B cell (primary cell): ENCODE measurements at regions not wholly inside any gene's neighbourhood (a gene's known extent, or its start where the extent isn't known, plus 50 kb on each side); places are given as distances from the start of the nearest gene placed in this dataset.

Source experiments
- ATAC-seq: fragments of 200-7000 bp; cut with Tn5 transposase; one replicate; pipeline ENCODE4 v1.10.0; 2021; ENCODE audit warnings: low read depth, mild to moderate bottlenecking, moderate number of reproducible peaks, moderate library complexity
- CTCF ChIA-PET: fragments of 350-600 bp; sonication (Branson Sonifier 250); formaldehyde crosslinking; loops from one replicate; lab custom pipeline; 2021; ENCODE audit warnings: antibody characterized with exemption, inconsistent platforms; lab: Charles Lee
- POLR2A ChIA-PET: fragments of 350-600 bp; sonication (Branson Sonifier 250); formaldehyde crosslinking; loops from one replicate; lab custom pipeline; 2021; ENCODE audit warnings: antibody characterized with exemption; lab: Charles Lee
- DNase-seq: peaks from one replicate; pipeline ENCODE4 v3.0.0; 2013
- H2AFZ ChIP-seq: 2 replicates; pipeline ENCODE4 v1.6.1; 2012; ENCODE audit warnings: mild to moderate bottlenecking, low read depth, low read length; ENCODE audit not compliant: insufficient read depth, poor library complexity, severe bottlenecking
- H3K27ac ChIP-seq, 2 donors: 1 replicate in 1 of 2; 2 replicates in 1 of 2; pipeline ENCODE4 v1.5.1; 2012 to 2013; ENCODE audit warnings: low read length in 2 of 2, mild to moderate bottlenecking in 2 of 2, moderate library complexity in 1 of 2
- H3K27me3 ChIP-seq, 4 experiments: fragments of 200-600 bp in 1 of 4; sonication (generic) in 1 of 4; replicated peaks in 1 of 4; 1 replicate in 2 of 4; 2 replicates in 2 of 4; pipeline versions ENCODE4 v1.6.1 to v1.7.0; 2013 to 2016; ENCODE audit warnings: low read length in 3 of 4, mild to moderate bottlenecking in 2 of 4, mixed read lengths in 1 of 4, moderate library complexity in 1 of 4; ENCODE audit not compliant: insufficient read depth in 4 of 4, control insufficient read depth in 3 of 4; ENCODE audit errors: control extremely low read depth in 1 of 4
- H3K36me3 ChIP-seq, 2 experiments: replicated peaks in 1 of 2; 1 replicate in 1 of 2; 2 replicates in 1 of 2; pipeline versions ENCODE4 v1.6.1 to v1.7.1; 2013; ENCODE audit warnings: low read length in 1 of 2; ENCODE audit not compliant: insufficient read depth in 2 of 2, control insufficient read depth in 1 of 2; ENCODE audit errors: control extremely low read depth in 1 of 2, extremely low read depth in 1 of 2
- H3K4me1 ChIP-seq, 2 donors: fragments of 200-600 bp in 1 of 2; sonication (generic) in 1 of 2; 1 replicate in 1 of 2; 2 replicates in 1 of 2; pipeline versions ENCODE4 v1.5.1 to v1.6.1; 2013 to 2017; ENCODE audit warnings: low read length in 2 of 2; ENCODE audit not compliant: control insufficient read depth in 2 of 2, insufficient read depth in 2 of 2
- H3K4me2 ChIP-seq: replicated peaks from 2 replicates; pipeline ENCODE3; 2012; ENCODE audit warnings: mild to moderate bottlenecking, low read depth, low read length; ENCODE audit not compliant: poor library complexity, severe bottlenecking
- H3K4me3 ChIP-seq, 5 experiments: fragments of 200-600 bp in 1 of 5; sonication (generic) in 1 of 5; 1 replicate in 3 of 5; 2 replicates in 2 of 5; pipeline versions ENCODE4 v1.5.1 to v1.7.0; 2011 to 2016; ENCODE audit warnings: low read length in 4 of 5, mild to moderate bottlenecking in 4 of 5, low read depth in 2 of 5, control low read depth in 1 of 5, moderate library complexity in 1 of 5; ENCODE audit not compliant: insufficient read depth in 1 of 5; ENCODE audit errors: control extremely low read depth in 1 of 5, extremely low read depth in 1 of 5
- H3K79me2 ChIP-seq: fragments of 200-600 bp; sonication (generic); one replicate; pipeline ENCODE4 v1.6.0; 2016; ENCODE audit warnings: low read length; ENCODE audit not compliant: control insufficient read depth, insufficient read depth
- H3K9ac ChIP-seq: fragments of 200-600 bp; sonication (generic); 2 replicates; pipeline ENCODE4 v1.6.1; 2017; ENCODE audit warnings: mild to moderate bottlenecking, low read length, moderate library complexity
- H3K9me3 ChIP-seq, 3 donors: one replicate each; pipeline versions ENCODE4 v1.6.1 to v1.7.1; 2013; ENCODE audit warnings: low read length in 2 of 3; ENCODE audit not compliant: control insufficient read depth in 2 of 3, insufficient read depth in 1 of 3; ENCODE audit errors: control extremely low read depth in 1 of 3
- H4K20me1 ChIP-seq: 2 replicates; pipeline ENCODE4 v1.6.0; 2012; ENCODE audit warnings: mild to moderate bottlenecking, low read length; ENCODE audit not compliant: insufficient read depth, control insufficient read depth, poor library complexity, severe bottlenecking
- H3K27ac Mint-ChIP-seq: one replicate; pipeline ENCODE4 v1.8.0; 2021; ENCODE audit warnings: mixed read lengths
- H3K27me3 Mint-ChIP-seq: one replicate; pipeline ENCODE4 v1.8.0; 2021; ENCODE audit warnings: mixed read lengths
- H3K4me1 Mint-ChIP-seq: one replicate; pipeline ENCODE4 v1.8.0; 2021; ENCODE audit warnings: mixed read lengths
- H3K4me3 Mint-ChIP-seq: one replicate; pipeline ENCODE4 v1.8.0; 2021; ENCODE audit warnings: mixed read lengths
- H3K9me3 Mint-ChIP-seq: one replicate; pipeline ENCODE4 v1.8.0; 2022; ENCODE audit warnings: mixed read lengths; ENCODE audit not compliant: insufficient read depth
- EZH2 ChIP-seq: IDR thresholded peaks from 2 replicates; pipeline ENCODE4 v1.6.1; 2012; ENCODE audit warnings: borderline replicate concordance, low read depth, mild to moderate bottlenecking, moderate library complexity, low read length; ENCODE audit not compliant: insufficient read depth, poor library complexity, severe bottlenecking
- WGBS: methylation state at CpG from one replicate; pipeline ENCODE4 v1.1.5; 2013; ENCODE audit warnings: missing lambda C conversion rate; ENCODE audit not compliant: insufficient coverage; 5-methylcytosine and 5-hydroxymethylcytosine counted together
- intact Hi-C: fragments of 100-400 bp; cut with micrococcal nuclease; formaldehyde crosslinking; loops from one replicate; pipeline ENCODE4 v1.10.0; 2022
- TF ChIP-seq, protein P1 (sequence below): fragments of 200-600 bp; IDR thresholded peaks from one replicate; pipeline ENCODE4 v1.8.0; 2022; ENCODE audit warnings: antibody characterized with exemption, mild to moderate bottlenecking

GRCh38 chr3:28028554-28028953 lies 212.9 kb upstream of the CMC1 start:
- H3K9ac ChIP-seq = no peak overlapping the region
- DNase-seq (no peak), ATAC-seq (no peak)
- H2AFZ ChIP-seq = no peak overlapping the region
- H3K27ac ChIP-seq = no peak overlapping the region
- no peaks in the 10 kb centered on the region for H3K79me2 ChIP-seq
- Mint-ChIP-seq H3K4me1 (no peaks in the 10 kb centered on the region), H3K27me3 (no peaks in the 10 kb centered on the region), H3K9me3 (peaks cover 11% of the 10 kb centered on the region), H3K27ac (no peak overlapping the region), H3K4me3 (no peak overlapping the region)
- CTCF ChIA-PET = no interaction called here
- POLR2A ChIA-PET = no interaction called here
- intact Hi-C loops = no loop called here
- no peaks in the 10 kb centered on the region for H4K20me1 ChIP-seq
- no peaks in the 10 kb centered on the region for H3K36me3 ChIP-seq
- no peak overlapping the region for H3K4me3 ChIP-seq
- TF ChIP-seq, protein P1, sequence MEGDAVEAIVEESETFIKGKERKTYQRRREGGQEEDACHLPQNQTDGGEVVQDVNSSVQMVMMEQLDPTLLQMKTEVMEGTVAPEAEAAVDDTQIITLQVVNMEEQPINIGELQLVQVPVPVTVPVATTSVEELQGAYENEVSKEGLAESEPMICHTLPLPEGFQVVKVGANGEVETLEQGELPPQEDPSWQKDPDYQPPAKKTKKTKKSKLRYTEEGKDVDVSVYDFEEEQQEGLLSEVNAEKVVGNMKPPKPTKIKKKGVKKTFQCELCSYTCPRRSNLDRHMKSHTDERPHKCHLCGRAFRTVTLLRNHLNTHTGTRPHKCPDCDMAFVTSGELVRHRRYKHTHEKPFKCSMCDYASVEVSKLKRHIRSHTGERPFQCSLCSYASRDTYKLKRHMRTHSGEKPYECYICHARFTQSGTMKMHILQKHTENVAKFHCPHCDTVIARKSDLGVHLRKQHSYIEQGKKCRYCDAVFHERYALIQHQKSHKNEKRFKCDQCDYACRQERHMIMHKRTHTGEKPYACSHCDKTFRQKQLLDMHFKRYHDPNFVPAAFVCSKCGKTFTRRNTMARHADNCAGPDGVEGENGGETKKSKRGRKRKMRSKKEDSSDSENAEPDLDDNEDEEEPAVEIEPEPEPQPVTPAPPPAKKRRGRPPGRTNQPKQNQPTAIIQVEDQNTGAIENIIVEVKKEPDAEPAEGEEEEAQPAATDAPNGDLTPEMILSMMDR = no peak
- no peaks in the 10 kb centered on the region for H3K27me3 ChIP-seq
- no peaks in the 10 kb centered on the region for H3K4me1 ChIP-seq
- H3K9me3 ChIP-seq = peaks cover 0 to 25% (median 5%) of the 10 kb centered on the region in 3 donors
- 69% methylated on average over 2 of the region's 4 CpGs for WGBS
- H3K4me2 ChIP-seq = no peak overlapping the region

GRCh38 chr3:28033059-28033784 lies 208.2 kb upstream of the CMC1 start:
- H3K36me3 ChIP-seq = no peaks in the 10 kb centered on the region
- H3K27ac Mint-ChIP-seq = no peak overlapping the region
- no peak overlapping the region for H3K4me2 ChIP-seq
- intact Hi-C loops = no loop called here
- H3K79me2 ChIP-seq = no peaks in the 10 kb centered on the region
- no peak overlapping the region for H3K9ac ChIP-seq
- ChIA-PET CTCF (no interaction called here), POLR2A (no interaction called here)
- H3K27me3 ChIP-seq = no peaks in the 10 kb centered on the region
- ATAC-seq = no peak
- H3K4me3 Mint-ChIP-seq = no peak overlapping the region
- 83% methylated on average over 3 of the region's 3 CpGs for WGBS
- no peak for DNase-seq
- H4K20me1 ChIP-seq = no peaks in the 10 kb centered on the region
- H3K27me3 Mint-ChIP-seq = peaks cover 4% of the 10 kb centered on the region
- no peaks in the 10 kb centered on the region for H3K4me1 Mint-ChIP-seq
- H3K4me1 ChIP-seq = no peaks in the 10 kb centered on the region
- H3K4me3 ChIP-seq = no peak overlapping the region
- H2AFZ ChIP-seq = no peak overlapping the region
- peaks cover 0 to 14% (median 0%) of the 10 kb centered on the region in 3 donors for H3K9me3 ChIP-seq
- no peak overlapping the region for H3K27ac ChIP-seq
- H3K9me3 Mint-ChIP-seq = peaks cover 3% of the 10 kb centered on the region
- TF ChIP-seq, protein P1 = no peak
- TF ChIP-seq EZH2 = no peak
